ENCODE measurements at regions not wholly inside any gene's neighbourhood (a gene's known extent, or its start where the extent isn't known, plus 50 kb on each side); places are given as distances from the start of the nearest gene placed in this dataset.
"Not testable (repeated sequence)": the region's sequence is repeated elsewhere in the genome, so short reads cannot be mapped to it uniquely, and the experiment has no call there.

- TF ChIP-seq, protein P1, sequence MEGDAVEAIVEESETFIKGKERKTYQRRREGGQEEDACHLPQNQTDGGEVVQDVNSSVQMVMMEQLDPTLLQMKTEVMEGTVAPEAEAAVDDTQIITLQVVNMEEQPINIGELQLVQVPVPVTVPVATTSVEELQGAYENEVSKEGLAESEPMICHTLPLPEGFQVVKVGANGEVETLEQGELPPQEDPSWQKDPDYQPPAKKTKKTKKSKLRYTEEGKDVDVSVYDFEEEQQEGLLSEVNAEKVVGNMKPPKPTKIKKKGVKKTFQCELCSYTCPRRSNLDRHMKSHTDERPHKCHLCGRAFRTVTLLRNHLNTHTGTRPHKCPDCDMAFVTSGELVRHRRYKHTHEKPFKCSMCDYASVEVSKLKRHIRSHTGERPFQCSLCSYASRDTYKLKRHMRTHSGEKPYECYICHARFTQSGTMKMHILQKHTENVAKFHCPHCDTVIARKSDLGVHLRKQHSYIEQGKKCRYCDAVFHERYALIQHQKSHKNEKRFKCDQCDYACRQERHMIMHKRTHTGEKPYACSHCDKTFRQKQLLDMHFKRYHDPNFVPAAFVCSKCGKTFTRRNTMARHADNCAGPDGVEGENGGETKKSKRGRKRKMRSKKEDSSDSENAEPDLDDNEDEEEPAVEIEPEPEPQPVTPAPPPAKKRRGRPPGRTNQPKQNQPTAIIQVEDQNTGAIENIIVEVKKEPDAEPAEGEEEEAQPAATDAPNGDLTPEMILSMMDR (IDR thresholded peaks at IDR 0.05): not testable (repeated sequence)
- TF ChIP-seq POLR2A (IDR thresholded peaks at IDR 0.05): not testable (repeated sequence)
Observed at GRCh38 chrX:27240042-27240441, 223.1 kb downstream of the PPP4R3C start.
